ENCODE measurements at regions not wholly inside any gene's neighbourhood (a gene's known extent, or its start where the extent isn't known, plus 50 kb on each side); places are given as distances from the start of the nearest gene placed in this dataset.

GRCh38 chr12:5226581-5226980 lies 182.9 kb downstream of the KCNA5 start:
- TF ChIP-seq, protein P1, sequence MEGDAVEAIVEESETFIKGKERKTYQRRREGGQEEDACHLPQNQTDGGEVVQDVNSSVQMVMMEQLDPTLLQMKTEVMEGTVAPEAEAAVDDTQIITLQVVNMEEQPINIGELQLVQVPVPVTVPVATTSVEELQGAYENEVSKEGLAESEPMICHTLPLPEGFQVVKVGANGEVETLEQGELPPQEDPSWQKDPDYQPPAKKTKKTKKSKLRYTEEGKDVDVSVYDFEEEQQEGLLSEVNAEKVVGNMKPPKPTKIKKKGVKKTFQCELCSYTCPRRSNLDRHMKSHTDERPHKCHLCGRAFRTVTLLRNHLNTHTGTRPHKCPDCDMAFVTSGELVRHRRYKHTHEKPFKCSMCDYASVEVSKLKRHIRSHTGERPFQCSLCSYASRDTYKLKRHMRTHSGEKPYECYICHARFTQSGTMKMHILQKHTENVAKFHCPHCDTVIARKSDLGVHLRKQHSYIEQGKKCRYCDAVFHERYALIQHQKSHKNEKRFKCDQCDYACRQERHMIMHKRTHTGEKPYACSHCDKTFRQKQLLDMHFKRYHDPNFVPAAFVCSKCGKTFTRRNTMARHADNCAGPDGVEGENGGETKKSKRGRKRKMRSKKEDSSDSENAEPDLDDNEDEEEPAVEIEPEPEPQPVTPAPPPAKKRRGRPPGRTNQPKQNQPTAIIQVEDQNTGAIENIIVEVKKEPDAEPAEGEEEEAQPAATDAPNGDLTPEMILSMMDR (IDR thresholded peaks at IDR 0.05; ENCODE audit: poor library complexity, severe bottlenecking) = no peak
- no peak for ATAC-seq (ENCODE audit: low read depth)
- H3K4me3 ChIP-seq (ENCODE audit: severe bottlenecking) = no peak overlapping the region
- no peaks in the 10 kb centered on the region for H3K27me3 ChIP-seq (ENCODE audit: insufficient read depth, poor library complexity, severe bottlenecking)
- H3K4me1 ChIP-seq (ENCODE audit: insufficient read depth, poor library complexity, severe bottlenecking) = no peaks in the 10 kb centered on the region
- H3K36me3 ChIP-seq (ENCODE audit: low read depth) = no peaks in the 10 kb centered on the region
- no peak for DNase-seq (ENCODE audit: low spot score)
- no peak overlapping the region for H3K27ac ChIP-seq (ENCODE audit: poor library complexity, severe bottlenecking)
- H3K9me3 ChIP-seq (ENCODE audit: severe bottlenecking) = no peaks in the 10 kb centered on the region

- Histone ChIP-seq H3K9me3 (ENCODE audit: severe bottlenecking) (no peaks in the 10 kb centered on the region), H3K36me3 (ENCODE audit: low read depth) (no peaks in the 10 kb centered on the region), H3K27ac (ENCODE audit: poor library complexity, severe bottlenecking) (no peak overlapping the region), H3K4me1 (ENCODE audit: insufficient read depth, poor library complexity, severe bottlenecking) (no peaks in the 10 kb centered on the region), H3K4me3 (ENCODE audit: severe bottlenecking) (no peak overlapping the region), H3K27me3 (ENCODE audit: insufficient read depth, poor library complexity, severe bottlenecking) (no peaks in the 10 kb centered on the region)
- ATAC-seq (ENCODE audit: low read depth) (no peak), DNase-seq (ENCODE audit: low spot score) (no peak)
- TF ChIP-seq, protein P1 (IDR thresholded peaks at IDR 0.05; ENCODE audit: poor library complexity, severe bottlenecking) = no peak
Observed at GRCh38 chr12:5227708-5228373, 184.2 kb downstream of the KCNA5 start.

- Histone ChIP-seq H3K9me3 (ENCODE audit: severe bottlenecking) (no peaks in the 10 kb centered on the region), H3K36me3 (ENCODE audit: low read depth) (no peaks in the 10 kb centered on the region), H3K4me1 (ENCODE audit: insufficient read depth, poor library complexity, severe bottlenecking) (no peaks in the 10 kb centered on the region), H3K4me3 (ENCODE audit: severe bottlenecking) (no peak overlapping the region), H3K27me3 (ENCODE audit: insufficient read depth, poor library complexity, severe bottlenecking) (no peaks in the 10 kb centered on the region), H3K27ac (ENCODE audit: poor library complexity, severe bottlenecking) (no peak overlapping the region)
- TF ChIP-seq, protein P1 (IDR thresholded peaks at IDR 0.05; ENCODE audit: poor library complexity, severe bottlenecking) = no peak
- DNase-seq (ENCODE audit: low spot score) = no peak
- ATAC-seq (ENCODE audit: low read depth) = no peak
Observed at GRCh38 chr12:5230156-5230555, 186.5 kb downstream of the KCNA5 start.

GRCh38 chr12:5230861-5231260 lies 187.2 kb downstream of the KCNA5 start:
- H3K9me3 ChIP-seq (ENCODE audit: severe bottlenecking) = no peaks in the 10 kb centered on the region
- H3K4me3 ChIP-seq (ENCODE audit: severe bottlenecking) = no peak overlapping the region
- no peaks in the 10 kb centered on the region for H3K27me3 ChIP-seq (ENCODE audit: insufficient read depth, poor library complexity, severe bottlenecking)
- no peaks in the 10 kb centered on the region for H3K36me3 ChIP-seq (ENCODE audit: low read depth)
- DNase-seq (ENCODE audit: low spot score) (no peak), ATAC-seq (ENCODE audit: low read depth) (no peak)
- H3K4me1 ChIP-seq (ENCODE audit: insufficient read depth, poor library complexity, severe bottlenecking) = no peaks in the 10 kb centered on the region
- H3K27ac ChIP-seq (ENCODE audit: poor library complexity, severe bottlenecking) = no peak overlapping the region
- TF ChIP-seq, protein P1 (IDR thresholded peaks at IDR 0.05; ENCODE audit: poor library complexity, severe bottlenecking) = no peak

GRCh38 chr12:5232291-5232690 lies 188.6 kb downstream of the KCNA5 start:
- Histone ChIP-seq H3K9me3 (ENCODE audit: severe bottlenecking) (no peaks in the 10 kb centered on the region), H3K4me1 (ENCODE audit: insufficient read depth, poor library complexity, severe bottlenecking) (no peaks in the 10 kb centered on the region), H3K27ac (ENCODE audit: poor library complexity, severe bottlenecking) (no peak overlapping the region), H3K27me3 (ENCODE audit: insufficient read depth, poor library complexity, severe bottlenecking) (no peaks in the 10 kb centered on the region), H3K36me3 (ENCODE audit: low read depth) (no peaks in the 10 kb centered on the region), H3K4me3 (ENCODE audit: severe bottlenecking) (no peak overlapping the region)
- DNase-seq (ENCODE audit: low spot score) = no peak
- TF ChIP-seq, protein P1 (IDR thresholded peaks at IDR 0.05; ENCODE audit: poor library complexity, severe bottlenecking) = no peak
- ATAC-seq (ENCODE audit: low read depth) = no peak

Measured in RWPE2 (cell line).